ENCODE measurements at regions not wholly inside any gene's neighbourhood (a gene's known extent, or its start where the extent isn't known, plus 50 kb on each side); places are given as distances from the start of the nearest gene placed in this dataset.

DNA sequence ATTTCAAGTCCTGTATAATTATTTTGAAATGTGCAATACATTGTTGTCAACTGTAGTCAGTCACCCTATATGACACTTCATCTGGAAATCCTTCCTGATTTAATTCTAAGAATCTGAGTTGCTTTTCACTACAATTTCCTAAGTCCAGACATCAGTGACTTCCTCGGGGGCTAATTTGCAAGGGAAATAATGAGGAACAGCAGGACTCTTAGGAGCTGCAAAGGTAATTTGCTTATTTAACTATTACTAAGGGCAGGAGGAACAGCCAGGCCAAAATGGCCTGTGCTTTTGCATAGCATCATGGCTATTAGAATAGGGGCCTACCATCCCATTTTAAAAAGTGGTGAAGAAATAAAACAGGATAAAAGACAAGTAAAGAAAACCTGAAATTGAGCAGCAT, 178.8 kb downstream of the MC4R start:
- TF ChIP-seq POLR2A (IDR thresholded peaks at IDR 0.05; ENCODE audit: low read depth, low read length) = no peak
- no peak for TF ChIP-seq SUZ12 (IDR thresholded peaks at IDR 0.05; ENCODE audit: unreplicated experiment)

All from GM12878 (cell line).